Activated T-helper 17 cell treated with anti-CD3 and anti-CD28 coated beads, Interleukin-2, amount 50 U/mL, for 72 hours (primary cell): ENCODE measurements at regions not wholly inside any gene's neighbourhood (a gene's known extent, or its start where the extent isn't known, plus 50 kb on each side); places are given as distances from the start of the nearest gene placed in this dataset.
"Not testable (repeated sequence)": the region's sequence is repeated elsewhere in the genome, so short reads cannot be mapped to it uniquely, and the experiment has no call there.

Experiments used
- ATAC-seq: fragments of 150-1000 bp; cut with Tn5 transposase; replicated peaks from 2 replicates; pipeline ENCODE4 v1.10.0; 2021; ENCODE audit warnings: mild to moderate bottlenecking, moderate library complexity
- H3K27ac Mint-ChIP-seq: one replicate; pipeline ENCODE4 v1.8.0; 2022; ENCODE audit warnings: mixed read lengths
- H3K27me3 Mint-ChIP-seq: one replicate; pipeline ENCODE4 v1.8.0; 2022; ENCODE audit warnings: mixed read lengths
- H3K36me3 Mint-ChIP-seq: one replicate; pipeline ENCODE4 v1.8.0; 2022; ENCODE audit warnings: low read depth, mild to moderate bottlenecking, mixed read lengths
- H3K4me1 Mint-ChIP-seq: one replicate; pipeline ENCODE4 v1.8.0; 2022; ENCODE audit warnings: mixed read lengths
- H3K4me3 Mint-ChIP-seq: one replicate; pipeline ENCODE4 v1.8.0; 2022; ENCODE audit warnings: mild to moderate bottlenecking, mixed read lengths
- H3K9me3 Mint-ChIP-seq: one replicate; pipeline ENCODE4 v1.8.0; 2022; ENCODE audit warnings: mixed read lengths

- Mint-ChIP-seq H3K9me3 (no peaks in the 10 kb centered on the region), H3K36me3 (no peaks in the 10 kb centered on the region), H3K27ac (no peak overlapping the region), H3K4me1 (no peaks in the 10 kb centered on the region), H3K4me3 (no peak overlapping the region), H3K27me3 (peaks cover 42% of the 10 kb centered on the region)
- no peak for ATAC-seq
Observed at GRCh38 chr14:103186909-103187586, 63.8 kb downstream of the TNFAIP2 start.

- Mint-ChIP-seq H3K9me3 (no peaks in the 10 kb centered on the region), H3K4me3 (no peak overlapping the region), H3K4me1 (no peaks in the 10 kb centered on the region), H3K27me3 (peaks cover 37% of the 10 kb centered on the region), H3K36me3 (no peaks in the 10 kb centered on the region), H3K27ac (no peak overlapping the region)
- no peak for ATAC-seq
Observed at GRCh38 chr14:103187911-103188310, 64.7 kb downstream of the TNFAIP2 start.

- Mint-ChIP-seq H3K4me3 (peak overlapping the region; percentile 32), H3K36me3 (no peaks in the 10 kb centered on the region), H3K27me3 (peaks cover 36% of the 10 kb centered on the region), H3K4me1 (no peaks in the 10 kb centered on the region), H3K9me3 (no peaks in the 10 kb centered on the region), H3K27ac (no peak overlapping the region)
- peak; percentile 32 for ATAC-seq
Observed at GRCh38 chr14:103188810-103189480, 65.7 kb downstream of the TNFAIP2 start.

GRCh38 chr14:103189481-103190470 lies 66.5 kb downstream of the TNFAIP2 start:
- no peak for ATAC-seq
- Mint-ChIP-seq H3K4me3 (peak overlapping the region; percentile 58), H3K4me1 (no peaks in the 10 kb centered on the region), H3K36me3 (no peaks in the 10 kb centered on the region), H3K27ac (no peak overlapping the region), H3K9me3 (no peaks in the 10 kb centered on the region), H3K27me3 (peaks cover 33% of the 10 kb centered on the region)

GRCh38 chr14:103190741-103191140 lies 67.5 kb downstream of the TNFAIP2 start:
- H3K27me3 Mint-ChIP-seq = peaks cover 33% of the 10 kb centered on the region
- H3K36me3 Mint-ChIP-seq = no peaks in the 10 kb centered on the region

GRCh38 chr14:103191844-103192243 lies 68.6 kb downstream of the TNFAIP2 start:
- H3K36me3 Mint-ChIP-seq = no peaks in the 10 kb centered on the region
- H3K4me3 Mint-ChIP-seq = no peak overlapping the region
- H3K27me3 Mint-ChIP-seq = peaks cover 28% of the 10 kb centered on the region
- ATAC-seq = no peak
- H3K9me3 Mint-ChIP-seq = no peaks in the 10 kb centered on the region
- no peaks in the 10 kb centered on the region for H3K4me1 Mint-ChIP-seq
- H3K27ac Mint-ChIP-seq = no peak overlapping the region

More at GRCh38 chr14:103190741-103191140, 67.5 kb downstream of the TNFAIP2 start:
- H3K4me1 Mint-ChIP-seq = no peaks in the 10 kb centered on the region
- no peak overlapping the region for H3K27ac Mint-ChIP-seq
- H3K9me3 Mint-ChIP-seq = no peaks in the 10 kb centered on the region
- H3K4me3 Mint-ChIP-seq = no peak overlapping the region
- no peak for ATAC-seq

- H3K27me3 Mint-ChIP-seq = peaks cover 23% of the 10 kb centered on the region
- no peaks in the 10 kb centered on the region for H3K36me3 Mint-ChIP-seq
- no peak overlapping the region for H3K27ac Mint-ChIP-seq
- H3K4me3 Mint-ChIP-seq = no peak overlapping the region
- H3K4me1 Mint-ChIP-seq = no peaks in the 10 kb centered on the region
- no peaks in the 10 kb centered on the region for H3K9me3 Mint-ChIP-seq
- ATAC-seq = no peak
Observed at GRCh38 chr14:103192246-103192840, 69.1 kb downstream of the TNFAIP2 start.

- ATAC-seq, H3K4me1 Mint-ChIP-seq, H3K9me3 Mint-ChIP-seq, H3K36me3 Mint-ChIP-seq, H3K27ac Mint-ChIP-seq, H3K4me3 Mint-ChIP-seq: not testable (repeated sequence)
- peaks cover 17% of the 10 kb centered on the region for H3K27me3 Mint-ChIP-seq
Observed at GRCh38 chr14:103192861-103193260, 69.6 kb downstream of the TNFAIP2 start.

GRCh38 chr14:103193491-103193890 lies 70.2 kb downstream of the TNFAIP2 start:
- not testable (repeated sequence) for H3K27ac Mint-ChIP-seq, H3K9me3 Mint-ChIP-seq, H3K4me3 Mint-ChIP-seq, H3K36me3 Mint-ChIP-seq, ATAC-seq, H3K4me1 Mint-ChIP-seq
- peaks cover 11% of the 10 kb centered on the region for H3K27me3 Mint-ChIP-seq

GRCh38 chr14:103194256-103195045 lies 71.2 kb downstream of the TNFAIP2 start:
- no peak for ATAC-seq
- H3K36me3 Mint-ChIP-seq = no peaks in the 10 kb centered on the region
- no peaks in the 10 kb centered on the region for H3K4me1 Mint-ChIP-seq
- peaks cover 9% of the 10 kb centered on the region for H3K27me3 Mint-ChIP-seq
- H3K4me3 Mint-ChIP-seq = no peak overlapping the region
- H3K9me3 Mint-ChIP-seq = no peaks in the 10 kb centered on the region
- H3K27ac Mint-ChIP-seq = no peak overlapping the region

- no peak overlapping the region for H3K27ac Mint-ChIP-seq
- peaks cover 2% of the 10 kb centered on the region for H3K27me3 Mint-ChIP-seq
- H3K36me3 Mint-ChIP-seq = no peaks in the 10 kb centered on the region
- no peak for ATAC-seq
- no peaks in the 10 kb centered on the region for H3K9me3 Mint-ChIP-seq
- H3K4me1 Mint-ChIP-seq = no peaks in the 10 kb centered on the region
- no peak overlapping the region for H3K4me3 Mint-ChIP-seq
Observed at GRCh38 chr14:103195828-103196615, 72.8 kb downstream of the TNFAIP2 start.

- no peak overlapping the region for H3K4me3 Mint-ChIP-seq
Observed at GRCh38 chr14:103196716-103197115, 73.5 kb downstream of the TNFAIP2 start.

More at GRCh38 chr14:103196716-103197115, 73.5 kb downstream of the TNFAIP2 start:
- no peak for ATAC-seq
- Mint-ChIP-seq H3K27ac (no peak overlapping the region), H3K36me3 (no peaks in the 10 kb centered on the region), H3K27me3 (peaks cover 4% of the 10 kb centered on the region), H3K4me1 (no peaks in the 10 kb centered on the region), H3K9me3 (no peaks in the 10 kb centered on the region)
